Endodermal cell (in vitro differentiated cells): ENCODE measurements at regions not wholly inside any gene's neighbourhood (a gene's known extent, or its start where the extent isn't known, plus 50 kb on each side); places are given as distances from the start of the nearest gene placed in this dataset.

Experiments
- DNase-seq: peaks from one replicate; pipeline ENCODE4 v3.0.0-alpha.2; 2017
- H3K27ac ChIP-seq: 2 replicates; pipeline ENCODE4 v1.5.1; 2013; ENCODE audit warnings: mild to moderate bottlenecking, low read depth, low read length, moderate library complexity
- H3K27me3 ChIP-seq: 2 replicates; pipeline ENCODE4 v1.6.1; 2013; ENCODE audit warnings: mild to moderate bottlenecking, low read length, moderate library complexity; ENCODE audit not compliant: insufficient read depth, control insufficient read depth, poor library complexity, severe bottlenecking
- H3K36me3 ChIP-seq: 2 replicates; pipeline ENCODE4 v1.7.0; 2013; ENCODE audit warnings: mild to moderate bottlenecking, low read length, moderate library complexity; ENCODE audit not compliant: control insufficient read depth, insufficient read depth
- H3K4me1 ChIP-seq: one replicate; pipeline ENCODE4 v1.7.0; 2013; ENCODE audit warnings: low read length; ENCODE audit not compliant: control insufficient read depth, insufficient read depth
- H3K4me3 ChIP-seq: 2 replicates; pipeline ENCODE4 v1.5.1; 2013; ENCODE audit warnings: mild to moderate bottlenecking, low read length, moderate library complexity
- H3K9ac ChIP-seq: 2 replicates; pipeline ENCODE4 v1.6.1; 2013; ENCODE audit warnings: mild to moderate bottlenecking, low read length, moderate library complexity; ENCODE audit not compliant: poor library complexity, severe bottlenecking; ENCODE audit errors: extremely low read depth
- H3K9me3 ChIP-seq: 2 replicates; pipeline ENCODE4 v1.6.1; 2013; ENCODE audit warnings: mild to moderate bottlenecking, low read length, moderate library complexity; ENCODE audit not compliant: control insufficient read depth
- H3K27ac Mint-ChIP-seq: 2 replicates; pipeline ENCODE4 v1.8.0; 2020; ENCODE audit warnings: mixed read lengths
- H3K27me3 Mint-ChIP-seq: 2 replicates; pipeline ENCODE4 v1.8.0; 2021; ENCODE audit warnings: mild to moderate bottlenecking, mixed read lengths; ENCODE audit not compliant: insufficient read depth
- H3K36me3 Mint-ChIP-seq: 2 replicates; pipeline ENCODE4 v1.8.0; 2020; ENCODE audit warnings: low read depth, mixed read lengths
- H3K4me1 Mint-ChIP-seq: 2 replicates; pipeline ENCODE4 v1.8.0; 2020; ENCODE audit warnings: mixed read lengths
- H3K4me3 Mint-ChIP-seq: 2 replicates; pipeline ENCODE4 v1.8.0; 2020; ENCODE audit warnings: mild to moderate bottlenecking, moderate library complexity, mixed read lengths
- H3K9me3 Mint-ChIP-seq: 2 replicates; pipeline ENCODE4 v1.8.0; 2020; ENCODE audit warnings: mild to moderate bottlenecking, mixed read lengths
- WGBS, 2 experiments: methylation state at CpG; one replicate each; pipeline versions ENCODE4 v1.1.5 to v1.1.7; 2013; ENCODE audit warnings: missing lambda C conversion rate in 2 of 2, mixed read lengths in 1 of 2; ENCODE audit not compliant: insufficient coverage in 1 of 2, insufficient read length in 1 of 2; 5-methylcytosine and 5-hydroxymethylcytosine counted together
- TF ChIP-seq, protein P1 (sequence below): fragments of 200-600 bp; sonication (generic); conservative IDR thresholded peaks from 2 replicates; pipeline ENCODE4 v1.5.0; 2021; ENCODE audit warnings: antibody characterized with exemption, mild to moderate bottlenecking

DNA sequence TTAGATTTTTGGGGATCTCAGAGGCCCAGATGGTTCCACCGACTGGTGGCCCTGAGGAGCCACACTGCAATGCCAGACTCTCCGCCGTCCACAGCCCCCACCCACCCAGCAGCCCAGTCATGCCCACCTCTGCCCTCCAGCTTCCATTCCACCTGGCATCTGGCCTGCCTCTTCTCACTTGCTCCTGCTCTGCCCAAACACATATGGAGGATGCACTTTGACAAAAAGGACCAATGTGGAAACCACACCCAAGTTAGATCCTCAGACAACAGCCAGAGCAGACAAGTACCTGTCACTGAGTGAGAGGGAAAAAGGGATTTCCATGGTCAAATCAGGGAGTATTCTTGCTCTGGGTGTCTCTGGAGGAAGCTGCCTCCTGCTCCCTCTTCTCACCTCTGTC lies 120.6 kb upstream of the NXT1 start:
- peaks cover 12% of the 10 kb centered on the region for H3K9me3 ChIP-seq
- H3K27me3 Mint-ChIP-seq = peaks cover 21% of the 10 kb centered on the region

DNA sequence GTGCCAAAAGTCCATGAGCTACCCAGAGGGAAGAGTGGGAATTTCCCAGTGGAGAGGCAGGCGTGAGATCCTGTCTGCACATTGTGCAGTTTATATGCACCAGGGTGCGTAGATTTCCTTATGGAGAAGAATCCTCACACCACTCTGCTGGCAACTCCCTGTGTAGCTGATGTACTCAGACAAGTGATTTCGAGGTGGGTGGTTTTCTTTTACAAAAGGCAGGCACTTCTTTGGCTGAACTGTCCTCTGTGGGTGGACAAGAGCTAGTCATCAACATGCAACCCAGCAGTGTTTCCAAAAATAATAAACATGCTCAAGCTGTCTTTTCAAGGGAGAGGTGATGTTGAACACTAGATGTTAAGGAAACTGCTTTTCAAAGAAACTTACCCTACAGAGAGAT lies 121.7 kb upstream of the NXT1 start:
- Mint-ChIP-seq H3K4me3 (no peak overlapping the region), H3K36me3 (no peaks in the 10 kb centered on the region), H3K4me1 (peaks cover 7% of the 10 kb centered on the region), H3K27me3 (peaks cover 21% of the 10 kb centered on the region), H3K9me3 (peaks cover 17% of the 10 kb centered on the region), H3K27ac (no peak overlapping the region)
- Histone ChIP-seq H3K4me1 (peaks cover 4% of the 10 kb centered on the region), H3K9me3 (peaks cover 12% of the 10 kb centered on the region), H3K27me3 (no peaks in the 10 kb centered on the region), H3K9ac (no peak overlapping the region), H3K36me3 (no peaks in the 10 kb centered on the region), H3K4me3 (no peak overlapping the region), H3K27ac (no peak overlapping the region)
- 83 to 90% methylated on average over 1 to 3 of the region's 3 CpGs for WGBS, 2 experiments
- DNase-seq = no peak
- TF ChIP-seq, protein P1, sequence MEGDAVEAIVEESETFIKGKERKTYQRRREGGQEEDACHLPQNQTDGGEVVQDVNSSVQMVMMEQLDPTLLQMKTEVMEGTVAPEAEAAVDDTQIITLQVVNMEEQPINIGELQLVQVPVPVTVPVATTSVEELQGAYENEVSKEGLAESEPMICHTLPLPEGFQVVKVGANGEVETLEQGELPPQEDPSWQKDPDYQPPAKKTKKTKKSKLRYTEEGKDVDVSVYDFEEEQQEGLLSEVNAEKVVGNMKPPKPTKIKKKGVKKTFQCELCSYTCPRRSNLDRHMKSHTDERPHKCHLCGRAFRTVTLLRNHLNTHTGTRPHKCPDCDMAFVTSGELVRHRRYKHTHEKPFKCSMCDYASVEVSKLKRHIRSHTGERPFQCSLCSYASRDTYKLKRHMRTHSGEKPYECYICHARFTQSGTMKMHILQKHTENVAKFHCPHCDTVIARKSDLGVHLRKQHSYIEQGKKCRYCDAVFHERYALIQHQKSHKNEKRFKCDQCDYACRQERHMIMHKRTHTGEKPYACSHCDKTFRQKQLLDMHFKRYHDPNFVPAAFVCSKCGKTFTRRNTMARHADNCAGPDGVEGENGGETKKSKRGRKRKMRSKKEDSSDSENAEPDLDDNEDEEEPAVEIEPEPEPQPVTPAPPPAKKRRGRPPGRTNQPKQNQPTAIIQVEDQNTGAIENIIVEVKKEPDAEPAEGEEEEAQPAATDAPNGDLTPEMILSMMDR = no peak

More for the DNA sequence above, 120.6 kb upstream of the NXT1 start:
- peaks cover 4% of the 10 kb centered on the region for H3K4me1 ChIP-seq
- no peak overlapping the region for H3K9ac ChIP-seq
- peaks cover 6% of the 10 kb centered on the region for H3K4me1 Mint-ChIP-seq
- 83% methylated on average over 3 of the region's 3 CpGs; no CpG with 5 or more reads in 1 of the 2 experiments for WGBS, 2 experiments
- H3K4me3 ChIP-seq = no peak overlapping the region
- no peaks in the 10 kb centered on the region for H3K27me3 ChIP-seq
- H3K9me3 Mint-ChIP-seq = peaks cover 17% of the 10 kb centered on the region
- TF ChIP-seq, protein P1 = no peak
- no peak overlapping the region for H3K4me3 Mint-ChIP-seq
- no peaks in the 10 kb centered on the region for H3K36me3 Mint-ChIP-seq
- H3K27ac ChIP-seq = no peak overlapping the region
- no peak for DNase-seq
- no peaks in the 10 kb centered on the region for H3K36me3 ChIP-seq
- no peak overlapping the region for H3K27ac Mint-ChIP-seq

DNA sequence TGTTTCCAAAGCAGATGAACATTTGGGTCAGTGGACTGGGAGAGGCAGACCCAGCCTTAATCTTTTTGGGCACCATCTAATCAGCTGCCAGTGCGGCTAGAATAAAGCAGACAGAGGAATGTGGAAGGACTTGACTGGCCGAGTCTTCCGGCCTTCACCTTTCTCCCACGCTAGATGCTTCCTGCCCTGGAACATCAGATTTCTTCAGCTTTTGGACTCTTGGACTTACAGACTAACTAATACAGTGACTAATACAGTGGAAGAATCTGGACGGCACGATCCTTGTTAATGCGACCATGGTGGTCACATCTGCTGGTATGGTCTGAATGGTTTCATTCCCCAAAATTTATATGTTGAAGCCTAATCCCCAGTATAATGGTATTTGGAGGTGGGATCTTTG lies 122.6 kb upstream of the NXT1 start:
- Histone ChIP-seq H3K36me3 (no peaks in the 10 kb centered on the region), H3K27ac (no peak overlapping the region), H3K9ac (no peak overlapping the region), H3K4me1 (peaks cover 4% of the 10 kb centered on the region), H3K27me3 (no peaks in the 10 kb centered on the region), H3K9me3 (peaks cover 18% of the 10 kb centered on the region), H3K4me3 (no peak overlapping the region)
- H3K4me3 Mint-ChIP-seq = no peak overlapping the region
- TF ChIP-seq, protein P1 = no peak
- peaks cover 22% of the 10 kb centered on the region for H3K9me3 Mint-ChIP-seq
- peaks cover 7% of the 10 kb centered on the region for H3K4me1 Mint-ChIP-seq
- H3K27me3 Mint-ChIP-seq = peaks cover 19% of the 10 kb centered on the region
- no peaks in the 10 kb centered on the region for H3K36me3 Mint-ChIP-seq
- 92 to 96% methylated on average over 4 to 7 of the region's 7 CpGs for WGBS, 2 experiments
- no peak overlapping the region for H3K27ac Mint-ChIP-seq
- DNase-seq = no peak
